ENCODE measurements at regions not wholly inside any gene's neighbourhood (a gene's known extent, or its start where the extent isn't known, plus 50 kb on each side); places are given as distances from the start of the nearest gene placed in this dataset.
"Not testable (repeated sequence)": the region's sequence is repeated elsewhere in the genome, so short reads cannot be mapped to it uniquely, and the experiment has no call there.

DNA sequence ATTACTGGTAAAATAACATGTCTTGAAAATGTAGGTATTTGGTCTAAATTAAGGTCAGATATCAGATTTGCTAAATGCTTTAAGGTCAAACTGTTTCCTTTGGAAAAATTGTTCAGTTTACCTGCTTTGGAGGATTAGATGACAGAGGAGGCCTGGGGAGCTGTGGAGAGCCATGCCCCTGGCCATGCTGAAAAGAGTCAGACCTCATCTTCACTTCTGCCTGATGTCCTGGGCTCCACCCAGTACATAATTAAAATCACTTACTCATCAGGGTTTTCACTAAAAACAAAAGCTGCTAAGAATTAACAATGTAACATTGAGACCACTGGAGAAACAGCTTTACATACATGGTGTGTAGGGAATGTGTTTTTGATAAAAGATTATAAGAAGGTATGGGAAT lies 60.8 kb upstream of the UNC93A start:
- no peak for DNase-seq (ENCODE audit: low spot score)

DNA sequence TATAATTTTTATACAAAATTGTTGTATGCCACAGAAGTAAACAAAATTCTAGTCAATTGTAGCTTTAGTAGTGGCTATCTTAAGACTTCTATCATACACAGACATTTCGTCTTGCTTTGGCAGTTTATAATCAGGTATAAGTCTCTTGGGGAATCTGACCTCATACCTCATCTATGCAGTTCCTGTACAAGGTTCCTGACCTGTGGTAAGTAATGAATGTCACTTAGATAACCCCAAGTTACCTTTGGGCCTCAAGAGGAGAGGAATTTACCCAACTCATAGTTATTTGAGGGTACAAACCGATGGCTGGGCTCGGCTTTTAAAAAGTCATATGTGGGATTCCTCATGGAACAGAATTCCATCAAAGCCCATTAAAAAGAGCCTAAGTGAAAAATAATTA lies 58.8 kb upstream of the UNC93A start:
- no peak for DNase-seq (ENCODE audit: low spot score)

DNA sequence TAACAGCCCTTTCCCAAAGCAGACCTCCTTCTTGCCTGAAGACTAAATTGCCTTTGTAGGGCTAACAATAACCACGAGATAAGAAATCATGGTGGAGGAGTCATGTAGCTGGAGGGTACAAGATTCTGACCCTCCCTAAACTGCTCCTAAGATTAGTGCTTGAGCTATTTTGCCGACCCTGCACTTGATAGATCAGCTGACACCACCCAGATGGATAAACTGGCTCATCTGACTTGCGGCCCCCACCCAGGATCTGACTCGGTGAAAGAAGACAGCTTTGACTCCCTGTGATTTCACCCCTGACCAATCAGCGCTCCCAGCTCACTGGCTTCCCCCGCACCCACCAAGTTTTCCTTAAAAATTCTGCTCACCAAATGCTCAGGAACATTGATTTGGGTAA lies 57.6 kb upstream of the UNC93A start:
- no peak for DNase-seq (ENCODE audit: low spot score)

DNA sequence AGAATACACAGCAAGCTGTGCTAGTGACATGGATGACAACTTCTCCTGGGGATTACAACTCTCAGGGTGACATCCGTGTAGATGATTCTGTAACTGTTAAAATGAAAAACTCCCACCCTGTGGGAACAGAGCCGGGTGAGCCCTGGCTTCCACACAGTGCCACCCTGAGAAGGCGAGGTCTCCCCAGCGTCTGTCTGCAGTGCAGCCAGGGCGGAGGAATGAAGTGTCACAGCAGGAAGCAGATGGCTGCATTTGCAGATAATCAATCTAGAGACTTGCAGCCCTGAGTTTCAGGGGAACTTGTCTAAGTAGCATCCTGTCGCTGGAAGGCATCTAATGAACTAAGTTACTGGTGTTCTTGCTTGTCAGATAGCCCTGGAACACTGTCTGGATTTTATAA lies 56.5 kb upstream of the UNC93A start:
- DNase-seq (ENCODE audit: low spot score) = not testable (repeated sequence)

DNA sequence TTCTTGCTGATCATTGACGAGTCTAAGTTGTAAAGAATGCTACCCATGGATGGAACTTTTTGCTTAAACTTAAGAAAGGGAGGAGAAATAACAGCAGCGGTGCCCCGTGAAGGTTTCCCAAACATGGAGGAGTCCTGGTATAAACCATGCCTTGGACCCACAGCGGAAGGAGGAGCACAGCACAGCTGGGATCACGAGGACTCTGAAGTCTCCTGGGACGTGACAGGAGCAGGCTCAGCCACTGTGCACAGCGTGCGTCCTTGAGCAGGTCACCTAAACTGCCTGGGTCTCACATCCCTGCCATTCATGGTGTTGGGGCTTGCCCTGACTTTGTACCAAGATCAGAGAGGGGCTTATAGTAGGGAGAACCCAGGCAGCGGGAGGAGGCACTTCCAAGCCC lies 56.1 kb upstream of the UNC93A start:
- DNase-seq (ENCODE audit: low spot score) = no peak

DNA sequence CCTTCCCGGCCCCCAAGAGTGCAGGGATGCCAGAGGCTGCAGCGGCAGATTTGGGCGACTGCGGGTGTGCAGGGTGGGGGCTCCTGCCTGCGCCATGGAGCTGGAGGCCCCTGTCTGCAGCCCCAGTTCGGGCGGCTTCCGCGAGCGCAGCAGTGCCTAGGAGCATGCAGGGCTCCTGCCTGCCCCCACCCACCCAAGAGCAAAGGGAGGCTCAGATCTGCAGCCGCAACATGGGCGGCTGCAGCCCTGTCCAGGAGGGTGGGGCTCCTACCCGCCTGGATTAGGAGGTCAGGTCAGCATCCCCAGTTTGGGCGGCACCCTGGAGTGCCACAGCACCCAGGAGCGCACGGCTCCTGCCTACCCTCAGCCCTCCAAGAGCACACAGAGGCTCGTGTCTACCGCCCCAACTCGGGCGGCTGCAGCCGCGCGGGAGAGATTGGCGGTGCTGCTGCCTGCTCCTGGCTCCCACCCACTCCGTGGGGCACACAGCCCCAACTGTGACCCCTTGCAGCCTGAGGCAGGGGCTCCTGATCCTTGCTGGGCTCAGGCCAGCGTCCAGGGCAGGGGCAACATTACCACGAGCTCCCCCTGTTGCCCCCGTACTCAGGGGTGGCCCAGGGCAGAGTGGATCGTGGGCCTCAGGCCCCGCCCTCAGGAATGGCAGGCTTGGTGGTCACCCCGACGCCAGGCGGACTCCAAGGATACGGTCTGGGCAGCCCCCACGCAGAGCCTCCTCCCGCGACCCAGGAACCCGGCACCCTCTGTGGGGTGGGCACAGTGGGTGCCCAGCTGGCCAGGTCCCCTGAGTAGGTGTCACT lies 55.5 kb upstream of the UNC93A start:
- no peak for DNase-seq (ENCODE audit: low spot score)

DNA sequence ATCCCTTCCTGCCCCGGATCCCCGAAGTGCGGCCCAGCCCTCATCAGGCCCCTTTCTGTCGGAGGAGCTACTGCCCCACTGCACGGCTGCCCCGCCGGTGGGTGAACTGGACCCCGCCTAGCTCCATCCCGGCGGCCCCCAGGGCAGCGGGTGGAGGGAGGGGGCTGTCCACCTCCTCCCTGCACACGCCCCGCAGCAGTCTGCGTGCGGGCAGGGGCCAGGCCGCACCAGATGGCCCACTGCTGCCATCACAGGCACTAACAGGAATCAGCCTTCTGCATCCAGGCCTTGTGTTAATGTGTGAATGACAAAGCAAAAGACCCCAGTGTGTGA lies 54.9 kb upstream of the UNC93A start:
- DNase-seq (ENCODE audit: low spot score) = no peak

DNA sequence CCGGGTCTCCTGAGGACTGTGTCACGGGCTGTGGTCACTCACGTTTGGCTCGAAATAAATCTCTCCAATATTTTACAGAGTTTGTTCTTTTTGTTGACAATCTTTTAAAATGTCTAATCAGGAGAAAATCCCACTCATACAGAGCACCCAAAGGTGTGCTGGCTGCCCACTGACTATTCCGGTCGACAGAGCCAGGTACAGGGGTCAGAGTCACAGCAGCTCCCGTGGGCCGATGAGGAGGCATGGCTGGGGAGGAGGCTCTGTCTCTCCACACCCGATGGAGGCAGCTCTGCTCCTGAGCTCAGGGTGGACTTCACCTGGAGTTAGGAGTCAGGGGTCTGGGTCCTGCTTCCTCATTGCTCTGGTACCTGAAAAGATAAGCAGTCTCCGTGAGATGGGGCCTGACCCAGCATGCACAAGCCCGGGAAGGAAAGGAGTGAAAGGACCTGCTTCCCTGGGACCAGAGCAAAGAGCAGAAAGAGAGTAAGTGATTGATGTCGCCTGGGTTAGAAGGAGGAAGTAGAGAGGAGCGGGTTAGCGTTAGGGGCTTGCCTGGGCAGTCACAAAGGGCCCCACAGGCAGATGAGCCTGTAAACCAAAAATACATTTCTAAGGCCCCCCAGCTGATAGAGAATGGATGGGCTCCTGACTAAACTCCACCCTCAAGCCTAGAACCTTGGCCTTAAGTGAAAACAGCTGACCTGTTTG lies 53.5 kb upstream of the UNC93A start:
- no peak for DNase-seq (ENCODE audit: low spot score)

DNA sequence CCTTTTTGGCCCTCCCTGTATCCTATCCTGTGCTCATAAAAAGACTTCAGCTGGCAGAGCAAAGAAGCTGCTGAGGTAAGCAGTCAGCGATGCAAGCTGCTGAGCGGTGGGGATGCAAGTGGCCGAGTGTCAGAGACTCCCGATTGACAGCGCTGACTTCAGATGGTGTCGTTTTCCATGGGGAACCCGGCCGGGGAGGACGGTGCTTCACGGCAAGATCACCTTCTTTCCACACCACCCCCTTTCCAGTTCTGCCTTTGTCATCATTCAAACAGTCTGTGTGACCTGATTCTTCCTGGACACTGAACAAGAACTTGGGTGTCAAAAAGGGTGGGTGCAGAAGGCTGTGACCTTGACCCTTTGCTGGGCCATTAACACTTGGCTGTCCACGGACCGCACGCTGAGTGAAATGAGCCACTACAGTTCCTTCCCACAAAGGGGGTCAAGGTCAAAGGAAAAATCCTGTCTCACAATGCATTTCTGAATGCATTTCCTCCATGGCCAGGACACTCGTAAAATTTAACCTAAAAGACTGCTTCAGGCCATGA lies 52.9 kb upstream of the UNC93A start:
- no peak for DNase-seq (ENCODE audit: low spot score)

DNA sequence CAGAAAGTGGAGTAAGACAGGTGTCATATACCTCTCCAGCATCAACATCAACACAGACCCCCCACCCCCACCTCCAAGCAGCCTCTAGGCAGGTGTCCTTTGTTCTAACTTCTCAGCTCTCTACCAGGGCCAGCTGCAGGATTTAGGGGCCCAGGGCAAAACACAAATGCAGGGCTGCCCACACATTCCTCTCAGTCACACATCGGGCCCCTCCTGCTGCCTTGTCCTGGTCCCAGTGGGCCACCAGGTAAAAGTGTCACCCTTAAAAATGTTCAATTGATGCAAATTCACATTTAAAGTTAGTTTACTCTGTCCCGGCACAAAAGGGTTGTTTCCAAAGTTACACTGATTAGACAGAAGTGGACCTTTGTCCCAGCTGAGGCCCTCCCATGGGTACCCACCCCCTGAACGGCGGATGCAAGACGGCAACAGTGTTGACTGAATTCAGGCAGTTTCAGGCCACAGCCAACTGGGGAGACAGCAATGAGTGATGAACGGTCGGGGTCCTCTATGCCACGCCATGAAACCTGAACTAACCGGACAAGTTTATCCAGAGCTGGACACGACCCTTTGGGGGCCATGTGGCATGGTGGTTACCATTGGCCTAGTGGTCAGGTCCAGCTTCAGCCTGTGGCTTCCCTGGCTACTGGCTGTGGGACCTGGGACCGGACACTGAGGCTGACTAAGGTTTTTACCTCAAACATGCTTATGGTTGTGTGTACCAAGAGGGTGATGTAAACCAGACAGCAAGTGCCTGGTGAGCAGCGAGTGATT lies 52.2 kb upstream of the UNC93A start:
- DNase-seq (ENCODE audit: low spot score) = no peak

DNA sequence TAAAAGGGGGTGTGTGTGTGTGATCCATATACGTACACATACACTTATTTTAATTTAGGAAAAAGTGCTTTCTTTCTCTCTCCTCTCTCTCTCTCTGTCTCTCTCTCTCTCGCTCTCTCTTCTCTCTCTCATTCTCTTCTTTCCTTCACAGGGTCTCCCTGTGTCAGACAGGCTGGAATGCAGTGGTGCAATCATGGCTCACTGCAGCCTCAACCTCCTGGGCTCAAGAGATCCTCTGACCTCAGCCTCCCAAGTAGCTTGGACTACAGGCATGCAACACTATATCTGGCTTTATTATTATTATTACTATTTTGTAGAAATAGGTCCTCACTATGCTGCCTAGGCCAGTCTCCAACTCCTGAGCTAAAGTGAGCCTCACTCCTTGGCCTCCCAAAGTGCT lies 51.6 kb upstream of the UNC93A start:
- not testable (repeated sequence) for DNase-seq (ENCODE audit: low spot score)

DNA sequence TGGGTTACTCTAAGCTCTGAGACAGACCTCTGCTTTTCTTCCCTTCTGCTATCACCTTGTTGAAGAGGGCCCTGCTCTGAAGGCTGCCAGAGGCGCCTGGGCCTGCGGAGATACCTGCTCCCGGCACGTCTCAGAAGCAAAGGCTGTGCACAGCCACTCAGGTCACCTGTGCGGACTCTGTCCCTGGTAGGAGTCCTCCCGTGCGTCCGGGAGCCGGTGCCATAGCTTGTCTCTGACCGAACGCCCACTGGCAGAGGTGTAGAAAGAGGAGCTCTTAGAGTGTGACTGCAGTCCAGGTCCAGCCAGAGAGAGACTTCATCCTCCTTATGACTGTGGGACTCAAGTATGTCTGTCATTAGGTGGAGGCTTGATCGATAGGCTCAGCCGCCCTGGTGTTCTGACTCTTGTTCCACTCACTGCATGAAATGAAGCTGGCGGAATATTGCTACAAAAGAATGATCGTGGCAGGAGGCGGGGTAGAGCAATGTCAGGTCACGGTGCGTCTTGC lies 51.0 kb upstream of the UNC93A start:
- no peak for DNase-seq (ENCODE audit: low spot score)

All from globus pallidus (tissue), 1 donor.